ENCODE measurements at regions not wholly inside any gene's neighbourhood (a gene's known extent, or its start where the extent isn't known, plus 50 kb on each side); places are given as distances from the start of the nearest gene placed in this dataset.
"Not testable (repeated sequence)": the region's sequence is repeated elsewhere in the genome, so short reads cannot be mapped to it uniquely, and the experiment has no call there.

DNA sequence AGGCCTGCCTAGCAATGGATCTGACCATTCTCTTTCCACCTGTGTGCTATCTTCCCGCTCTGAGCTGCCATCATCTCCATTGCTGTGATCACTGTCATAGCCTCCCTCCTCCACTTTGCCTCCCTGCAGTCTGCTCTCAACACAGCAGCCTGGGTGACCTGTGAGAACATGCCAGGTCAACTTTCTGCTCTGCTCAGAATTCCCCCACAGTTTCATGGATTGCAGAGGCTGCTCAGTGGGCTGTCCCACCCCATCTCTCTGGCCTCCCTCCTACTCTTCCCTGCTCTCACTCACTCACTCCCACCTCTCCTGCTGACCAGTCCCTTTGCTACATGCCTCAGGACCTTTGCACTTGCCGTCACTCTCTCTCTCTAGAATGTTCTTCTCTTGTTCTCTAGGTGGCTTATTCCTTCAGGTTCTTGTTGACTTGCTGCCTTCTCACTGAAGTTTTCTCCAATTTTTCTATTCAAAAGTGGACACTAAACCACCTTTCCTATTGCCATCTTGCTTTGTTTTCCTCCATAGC lies 159.9 kb downstream of the CD83 start:
- DNase-seq = no peak

DNA sequence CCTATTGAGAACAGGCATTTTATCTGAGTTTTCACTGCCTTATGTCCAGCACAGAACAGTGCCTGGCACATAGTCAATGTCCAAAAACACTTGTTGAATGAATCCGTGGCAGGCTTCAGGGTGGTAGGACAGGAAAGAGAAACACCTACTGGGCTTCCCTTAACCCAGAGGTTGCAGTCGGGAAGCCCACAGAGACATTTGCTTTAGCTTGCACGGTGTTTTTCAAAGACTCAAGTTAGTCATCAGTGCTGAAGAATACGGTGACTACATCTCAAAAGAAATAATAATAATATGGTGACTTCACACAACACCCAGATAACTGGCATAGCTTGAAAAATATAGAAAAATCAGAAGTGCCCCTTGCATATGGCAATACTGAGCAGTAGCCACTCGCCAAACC lies 160.4 kb downstream of the CD83 start:
- DNase-seq = no peak

DNA sequence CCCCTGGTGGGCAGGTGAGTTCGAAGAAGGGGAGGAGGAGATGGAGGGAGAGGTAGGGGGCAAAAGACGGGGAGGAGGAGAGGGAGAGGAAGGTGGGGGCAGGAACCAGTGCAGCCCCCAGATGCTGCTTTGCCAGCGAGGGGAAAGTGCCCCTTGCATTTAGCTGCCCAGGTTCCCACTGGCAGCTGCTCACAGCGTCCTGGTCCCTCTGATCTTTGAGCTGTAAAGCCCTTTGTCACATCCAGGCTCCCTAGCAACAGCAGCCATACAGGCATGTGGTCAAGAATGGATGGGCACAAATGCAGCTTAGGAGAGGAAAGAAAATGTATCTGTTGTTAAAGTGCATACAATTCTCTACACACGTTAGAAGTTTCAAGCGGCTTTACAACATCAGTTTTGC lies 160.9 kb downstream of the CD83 start:
- DNase-seq = no peak

DNA sequence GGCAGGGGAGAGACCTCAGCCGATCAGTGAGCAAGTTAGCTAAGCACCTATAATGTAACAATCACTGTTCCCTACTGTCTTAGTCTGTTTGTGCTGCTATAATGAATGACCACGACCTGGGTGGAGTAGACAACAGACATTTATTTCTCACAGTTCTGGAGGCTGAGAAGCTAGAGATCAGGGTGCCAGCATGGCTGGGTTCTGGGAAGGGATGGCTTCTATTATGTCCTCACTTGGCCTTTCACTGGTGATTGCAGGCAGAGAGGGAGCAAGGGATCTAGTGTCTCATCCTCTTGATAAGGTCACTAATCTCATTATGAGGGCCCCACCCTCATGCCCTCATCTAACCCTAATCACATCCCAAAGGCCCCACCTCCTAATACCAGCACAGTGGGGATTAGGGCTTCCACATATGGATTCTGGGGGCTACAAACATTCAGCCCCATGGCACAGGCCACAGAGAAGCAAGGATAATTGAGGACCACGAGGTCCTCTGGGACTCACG lies 162.5 kb downstream of the CD83 start:
- no peak for DNase-seq

DNA sequence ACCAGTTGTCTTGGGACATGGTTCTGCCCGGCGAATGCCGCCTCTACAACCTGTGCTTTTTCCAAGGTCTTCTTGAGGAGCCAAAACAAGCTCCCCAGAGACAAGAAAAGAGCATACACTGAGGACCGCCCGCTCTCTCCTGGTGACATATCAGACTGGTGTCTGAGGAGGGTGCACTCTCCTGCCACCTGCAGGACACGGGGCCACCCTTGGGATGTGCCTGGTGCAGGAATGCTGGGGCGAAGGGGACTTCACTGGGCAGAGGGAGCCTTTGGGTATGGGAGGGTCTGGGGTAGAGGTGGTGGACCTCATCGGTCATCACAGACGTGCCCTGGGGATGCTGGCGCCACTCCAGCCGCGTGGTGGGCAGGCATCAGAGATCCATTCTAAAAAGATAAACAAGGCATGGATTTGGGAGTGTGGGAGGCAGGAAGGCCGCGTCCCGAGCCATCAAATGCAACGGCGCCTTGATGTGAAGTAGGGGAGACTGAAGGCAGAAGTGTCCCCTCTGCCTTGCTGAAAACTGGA lies 163.3 kb downstream of the CD83 start:
- no peak for DNase-seq

DNA sequence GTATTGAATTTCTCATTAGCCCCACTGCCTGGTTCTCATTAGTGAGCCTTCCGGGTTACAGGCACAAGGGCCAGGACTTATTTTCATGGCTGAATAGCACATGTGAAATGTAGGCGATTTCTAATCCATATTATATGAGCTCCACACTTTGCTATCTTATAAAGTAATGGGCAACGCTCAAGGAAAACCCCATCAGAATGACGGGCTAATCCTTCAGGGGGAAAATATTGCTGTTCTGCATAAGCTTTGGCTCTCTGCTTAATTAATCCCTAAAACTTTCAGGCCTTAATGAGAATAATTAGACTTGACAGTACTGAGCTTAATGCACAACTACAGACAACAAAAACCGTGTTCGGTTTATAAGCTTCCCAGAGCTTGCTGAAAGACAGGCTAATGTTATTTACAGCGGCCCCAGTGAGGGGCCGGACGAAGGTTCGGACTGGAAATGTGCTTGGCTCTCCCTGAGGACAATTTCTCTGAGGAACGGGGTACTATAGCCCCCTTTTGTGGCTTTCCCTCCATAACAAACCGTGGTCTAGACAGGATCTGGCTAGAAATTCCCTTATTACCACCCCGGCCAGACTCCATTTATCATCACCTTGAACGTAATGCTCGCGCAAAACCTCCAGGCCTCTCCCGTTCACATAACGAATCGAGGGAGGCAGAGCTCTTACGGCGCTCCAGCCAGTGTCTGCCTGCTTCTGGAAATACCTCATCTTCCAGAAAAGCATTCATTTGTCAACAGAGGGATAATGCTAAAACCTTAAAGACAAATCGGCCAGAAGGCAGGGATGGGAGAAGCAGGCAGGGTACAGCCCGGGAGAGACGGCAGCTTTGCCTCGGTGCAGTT lies 164.5 kb downstream of the CD83 start:
- no peak for DNase-seq

DNA sequence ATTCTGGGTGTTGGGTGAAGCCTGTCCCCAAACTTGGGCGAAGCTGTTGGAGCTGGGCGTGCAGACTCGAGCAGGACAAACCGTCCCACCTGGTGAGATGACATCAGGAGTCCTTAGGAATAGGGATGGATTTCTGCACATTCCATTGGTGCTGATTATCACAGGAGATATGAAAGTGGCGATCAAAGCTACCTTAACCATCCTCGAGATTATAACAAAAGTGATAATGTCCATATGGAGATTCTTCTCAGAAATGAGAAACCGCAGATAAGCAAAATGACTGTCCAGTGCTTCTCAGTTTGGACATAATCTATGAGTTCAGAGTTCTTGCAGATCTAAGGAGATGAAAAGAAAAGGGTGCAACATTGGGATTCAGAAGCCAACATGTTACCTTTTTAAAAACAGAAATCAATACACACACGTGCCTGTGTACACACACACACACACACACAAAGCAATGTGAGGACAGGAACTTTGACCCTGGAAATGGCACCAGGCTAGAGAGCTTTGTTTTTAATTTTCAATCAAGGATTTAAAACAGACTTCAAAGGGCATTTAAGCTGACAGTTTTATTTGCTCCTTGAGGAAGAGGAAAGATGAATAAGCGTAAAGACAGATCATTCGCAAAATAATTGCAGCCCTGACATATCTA lies 165.4 kb downstream of the CD83 start:
- DNase-seq = no peak

DNA sequence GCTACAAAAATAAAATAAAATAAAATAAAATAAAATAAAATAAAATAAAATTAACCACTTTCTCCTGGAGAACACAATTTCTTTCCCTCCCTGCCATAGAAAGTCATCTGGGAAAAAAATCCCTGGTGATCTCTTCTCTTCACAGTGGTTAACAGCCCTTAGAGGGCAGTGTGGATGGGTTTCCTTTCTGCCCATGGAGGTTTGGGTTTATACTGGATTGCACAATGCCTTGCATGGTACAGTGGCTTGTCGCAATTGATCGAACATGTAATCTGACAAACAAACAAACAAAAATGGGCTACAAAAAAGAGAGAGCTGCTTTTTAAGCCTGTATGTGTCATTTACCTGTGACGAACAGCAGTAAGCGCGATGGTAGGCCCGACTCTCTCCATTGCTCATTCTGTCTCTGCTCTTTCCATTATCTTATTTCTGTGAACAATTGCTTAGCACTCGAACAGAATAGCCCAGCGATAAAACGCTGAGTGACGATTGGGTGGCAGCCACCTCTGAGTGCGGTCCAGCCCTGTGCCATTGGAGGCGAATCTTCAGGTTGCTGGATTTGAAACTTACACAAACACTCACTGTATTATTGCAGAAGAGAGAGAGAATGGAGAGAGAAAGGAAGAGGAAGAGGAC lies 166.1 kb downstream of the CD83 start:
- peak; percentile 23 for DNase-seq

DNA sequence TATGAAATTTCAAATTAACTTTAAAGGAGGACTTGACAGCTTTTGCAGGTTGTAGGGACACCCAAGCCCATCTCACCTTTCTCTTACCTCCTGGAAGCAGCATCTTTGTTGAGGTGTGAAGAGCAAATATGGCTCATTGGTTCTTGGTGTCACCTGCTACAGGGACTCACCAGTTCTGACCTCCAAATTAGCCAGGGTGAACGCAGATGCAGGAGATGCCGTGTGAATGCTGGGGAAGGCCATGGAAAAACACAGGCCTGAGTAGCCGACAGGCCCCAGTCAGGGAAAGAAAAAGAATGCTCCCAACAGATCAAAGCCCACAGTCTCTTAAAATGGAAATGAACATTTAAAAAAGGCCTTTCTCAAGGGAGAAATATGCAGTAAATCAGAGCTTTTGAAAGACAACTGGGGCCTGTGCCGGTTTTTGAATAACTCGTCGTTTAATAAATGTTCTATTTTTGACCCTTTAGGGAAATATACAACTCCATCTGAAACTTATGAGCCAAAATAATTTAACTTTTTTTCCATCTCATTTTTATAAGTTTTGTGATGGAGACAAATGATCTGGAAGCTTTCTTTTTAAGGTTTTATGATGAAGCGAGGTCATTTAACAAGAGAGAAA lies 167.5 kb downstream of the CD83 start:
- no peak for DNase-seq

DNA sequence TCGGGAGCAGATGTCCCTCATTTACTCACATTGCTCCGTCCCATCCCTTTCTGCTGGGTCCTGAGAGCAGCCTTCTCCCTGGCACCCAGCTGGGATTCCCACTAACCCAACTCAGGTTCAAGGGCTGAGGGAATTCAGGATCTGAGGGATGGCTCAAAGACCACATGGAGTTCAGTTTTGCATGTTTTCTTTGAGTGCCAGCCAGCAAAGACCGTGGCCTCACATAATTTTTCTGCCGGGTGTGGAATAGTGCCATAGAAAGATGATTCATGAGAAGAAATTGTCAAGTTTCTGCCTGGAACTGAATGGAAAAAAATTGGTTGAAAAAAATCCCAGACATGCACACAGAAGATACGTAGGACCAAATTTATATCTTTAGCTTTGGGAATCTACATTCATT lies 168.6 kb downstream of the CD83 start:
- no peak for DNase-seq

DNA sequence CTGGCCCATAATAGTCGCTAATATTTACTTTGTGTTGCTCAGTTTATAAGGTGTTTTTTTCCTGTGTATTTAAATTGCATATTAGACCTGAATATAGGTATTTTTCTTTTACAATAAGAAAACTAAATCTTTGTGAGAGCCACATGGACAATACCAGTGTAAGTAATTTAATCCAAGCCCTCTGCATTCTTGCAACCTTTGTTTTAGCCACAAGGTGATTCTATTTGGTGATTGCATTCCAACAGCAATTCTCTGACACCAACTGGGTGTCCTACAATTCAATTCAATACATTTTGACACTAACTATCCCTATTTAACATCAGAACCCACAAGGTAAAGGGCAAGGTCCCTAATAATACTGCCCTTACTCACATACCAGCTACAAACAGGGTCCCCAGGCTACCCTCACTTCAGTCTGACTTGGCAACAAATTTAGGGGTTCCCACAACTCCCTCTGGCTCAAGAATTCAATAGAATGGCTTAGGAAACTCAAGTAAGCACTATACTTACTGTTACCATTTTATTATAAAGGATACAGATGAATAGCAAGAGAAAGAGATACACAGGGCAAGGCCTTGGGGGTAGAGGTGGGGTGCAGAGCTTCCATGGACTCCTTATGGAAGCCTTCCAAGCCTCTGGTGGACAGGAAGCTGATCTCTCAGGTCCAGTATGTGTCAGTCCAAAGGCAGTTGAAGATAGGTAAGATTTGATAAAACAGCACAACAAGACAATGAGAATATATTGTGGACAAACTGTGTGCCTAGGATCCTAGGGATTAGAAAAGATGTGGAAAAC lies 169.3 kb downstream of the CD83 start:
- no peak for DNase-seq

DNA sequence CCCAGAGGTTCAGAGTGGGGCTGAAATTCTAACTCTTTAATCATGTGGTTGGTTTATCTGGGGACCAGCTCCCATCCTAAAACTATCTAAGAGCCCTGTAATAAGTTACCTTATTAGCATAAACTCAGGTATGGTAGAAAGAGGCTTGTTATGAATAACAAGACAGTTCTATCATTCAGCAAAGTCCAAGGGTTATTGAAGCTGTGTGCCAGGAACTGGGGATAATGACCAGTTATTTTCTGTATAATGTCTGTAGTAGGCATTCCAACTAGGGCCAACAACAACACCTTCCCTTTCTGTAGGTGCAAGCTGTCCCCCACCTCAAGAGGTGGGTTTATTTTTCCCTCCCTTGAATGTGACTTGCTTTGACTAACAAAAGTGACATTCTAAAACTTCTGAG lies 170.1 kb downstream of the CD83 start:
- DNase-seq = no peak

DNA sequence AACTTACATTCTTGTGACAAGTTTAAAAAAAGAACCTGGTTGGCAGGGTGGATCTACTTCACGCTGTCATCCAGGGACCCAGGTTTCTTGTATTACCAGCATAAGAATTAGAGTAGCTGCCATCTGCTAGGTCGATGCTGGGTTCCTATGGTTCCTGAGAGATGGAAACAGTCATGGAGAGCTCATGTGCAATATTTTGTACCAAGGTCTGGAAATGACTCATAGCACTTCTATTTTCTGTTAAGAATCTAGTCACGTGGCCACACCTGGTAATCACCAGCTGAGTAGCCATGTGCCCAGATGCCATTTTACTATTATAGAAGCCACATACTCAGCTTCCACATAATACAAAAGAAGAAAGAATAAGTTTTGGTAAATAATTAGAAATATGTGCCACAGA lies 171.3 kb downstream of the CD83 start:
- no peak for DNase-seq

DNA sequence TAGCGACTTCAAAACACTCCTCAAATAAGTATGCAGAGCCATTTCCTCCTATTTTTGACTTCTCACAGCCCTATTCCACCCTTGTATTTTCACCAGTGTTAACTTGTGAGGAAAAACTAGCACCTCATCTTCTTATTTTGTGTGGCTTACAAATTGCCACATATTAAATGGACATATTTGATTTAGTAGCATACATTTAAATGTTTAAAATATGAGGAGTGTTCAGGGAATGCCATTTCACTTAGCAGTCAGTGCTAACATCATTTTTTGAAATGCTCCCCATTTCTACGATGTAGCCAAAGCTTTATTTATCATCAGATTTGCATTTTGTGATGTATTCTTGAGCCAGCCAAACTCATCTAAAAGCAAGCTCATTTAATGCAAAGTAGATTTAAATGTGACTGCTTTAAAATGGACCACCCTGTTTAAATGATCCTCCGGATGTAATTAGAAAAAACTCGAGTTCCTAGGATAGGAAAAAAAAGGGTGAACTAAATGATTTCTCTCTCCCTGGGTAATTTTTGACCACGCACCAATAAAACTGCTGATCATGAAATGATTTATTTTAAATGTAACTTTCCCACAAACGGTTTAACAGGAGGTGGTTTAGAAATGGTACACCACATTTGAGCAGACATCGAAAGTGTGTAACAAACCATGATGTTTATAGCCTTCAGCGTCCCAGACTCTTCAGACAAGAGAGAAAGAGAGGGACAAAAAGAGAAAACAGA lies 172.6 kb downstream of the CD83 start:
- no peak for DNase-seq

DNA sequence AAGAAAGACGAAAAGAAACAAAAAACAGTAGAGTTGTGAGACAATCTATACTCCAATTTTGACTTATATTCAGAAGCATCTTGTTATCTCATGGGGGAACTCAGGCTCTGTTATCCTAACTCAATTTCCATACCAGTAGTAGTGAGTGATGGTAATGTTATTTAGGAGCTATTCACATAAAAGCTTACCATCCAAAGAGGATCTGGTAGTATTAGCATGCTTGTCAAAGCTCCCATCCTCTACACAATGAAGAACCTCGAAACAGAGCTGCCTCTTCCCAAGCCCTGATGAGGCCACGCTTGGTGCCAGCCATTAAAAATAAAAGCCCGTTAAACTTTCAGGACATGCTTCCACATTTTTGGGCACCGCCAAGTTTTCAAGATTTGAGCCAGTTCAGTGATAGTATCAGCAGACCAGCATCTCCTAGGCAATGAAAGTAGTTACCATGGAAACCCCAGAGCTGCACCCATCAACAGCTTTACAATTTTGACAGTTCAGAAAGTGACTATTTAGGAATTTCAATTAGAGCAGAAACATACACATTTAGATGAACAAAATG lies 173.3 kb downstream of the CD83 start:
- no peak for DNase-seq

DNA sequence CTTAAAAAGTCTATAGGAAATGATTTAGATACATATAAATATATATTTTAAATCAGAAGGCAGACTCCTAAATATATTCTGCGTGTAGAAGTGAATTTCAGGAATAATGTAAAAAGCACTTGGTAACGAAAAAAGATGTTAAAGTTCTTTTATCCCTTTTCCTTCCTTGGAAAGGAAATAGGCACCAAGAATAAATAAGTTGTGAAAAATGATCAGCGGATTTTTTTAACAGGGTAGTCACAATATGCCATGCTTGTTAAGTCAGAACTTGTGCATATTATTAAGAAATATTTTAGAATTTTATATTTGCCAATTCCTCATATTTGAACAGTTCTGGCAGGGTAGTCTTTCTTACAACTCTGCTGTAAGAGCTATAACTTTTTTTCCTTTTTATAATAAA lies 173.8 kb downstream of the CD83 start:
- no peak for DNase-seq

DNA sequence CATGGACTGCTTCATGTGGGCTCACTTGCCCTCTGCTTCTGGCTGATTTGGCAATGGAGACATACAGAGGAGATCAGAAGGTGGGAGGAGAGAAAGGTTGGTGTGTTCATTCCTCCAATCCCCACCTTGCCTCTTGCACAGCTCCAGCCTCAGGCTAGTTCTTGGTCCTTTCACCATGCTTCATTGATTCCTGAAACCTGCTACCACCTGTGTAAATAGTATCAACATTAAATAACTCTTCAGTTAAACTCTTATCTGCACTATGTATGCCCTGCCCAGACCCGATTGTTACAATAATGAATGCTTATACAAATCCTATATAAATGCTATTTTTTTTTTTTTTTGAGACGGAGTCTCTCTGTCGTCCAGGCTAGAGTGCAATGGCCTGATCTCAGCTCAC lies 174.5 kb downstream of the CD83 start:
- DNase-seq = peak; percentile 98

DNA sequence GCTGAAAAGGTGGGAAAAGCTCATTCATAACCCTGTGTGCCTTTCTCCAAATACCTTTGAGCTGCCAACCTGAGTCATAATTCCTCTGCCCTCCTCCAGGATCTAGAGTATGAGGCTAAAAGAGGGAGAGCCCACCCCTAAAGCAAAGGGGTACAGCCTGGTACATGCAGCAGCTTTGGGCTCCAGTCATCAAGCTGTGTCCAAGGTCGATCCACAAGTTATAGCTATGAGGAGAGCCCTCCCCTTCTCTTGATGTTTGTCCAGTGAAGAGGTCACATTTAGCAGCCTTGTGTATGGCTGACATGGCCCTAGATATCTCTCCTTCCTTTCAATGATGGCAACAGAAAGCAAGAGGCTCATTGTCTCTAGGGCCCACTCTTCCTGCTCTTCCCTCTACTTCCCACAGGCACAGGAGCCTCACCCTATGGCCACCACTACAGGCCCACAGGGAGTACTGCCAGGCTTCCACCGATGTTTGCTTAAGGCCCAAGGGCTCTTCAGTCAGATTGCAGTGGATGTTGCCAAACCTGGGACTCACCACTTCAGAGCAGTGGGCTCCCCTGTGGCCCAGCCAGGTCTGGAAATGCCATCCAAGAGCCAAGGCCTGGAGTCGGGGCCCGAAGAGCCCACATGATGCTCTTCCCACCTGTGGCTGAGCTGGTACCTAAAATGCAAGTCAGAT lies 176.8 kb downstream of the CD83 start:
- DNase-seq = peak; percentile 21

DNA sequence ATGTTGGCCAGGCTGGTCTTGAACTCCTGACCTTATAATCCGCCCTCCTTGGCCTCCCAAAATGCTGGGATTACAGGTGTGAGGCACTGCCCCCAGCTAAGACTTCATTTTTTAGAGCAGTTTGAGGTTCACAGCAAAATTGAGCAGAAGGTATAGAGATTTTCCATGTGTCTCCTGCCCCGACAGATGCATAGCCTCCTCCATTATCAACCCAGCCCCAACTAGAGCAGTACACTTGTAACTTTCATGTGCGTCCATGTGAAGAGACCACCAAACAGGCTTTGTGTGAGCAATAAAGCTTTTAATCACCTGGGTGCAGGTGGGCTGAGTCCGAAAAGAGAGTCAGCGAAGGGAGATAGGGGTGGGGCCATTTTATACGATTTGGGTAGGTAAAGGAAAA lies 179.1 kb downstream of the CD83 start:
- DNase-seq = not testable (repeated sequence)

DNA sequence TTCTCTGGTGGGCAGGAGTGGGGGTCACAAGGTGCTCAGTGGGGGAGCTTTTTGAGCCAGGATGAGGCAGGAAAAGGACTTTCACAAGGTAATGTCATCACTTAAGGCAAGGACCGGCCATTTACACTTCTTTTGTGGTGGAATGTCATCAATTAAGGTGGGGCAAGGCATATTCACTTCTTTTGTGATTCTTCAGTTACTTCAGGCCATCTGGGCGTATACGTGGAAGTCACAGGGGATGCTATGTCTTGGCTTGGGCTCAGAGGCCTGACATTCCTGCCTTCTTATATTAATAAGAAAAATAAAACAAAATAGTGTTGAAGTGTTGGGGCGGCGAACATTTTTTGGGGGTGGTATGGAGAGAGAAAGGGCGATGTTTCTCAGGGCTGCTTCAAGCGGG lies 179.5 kb downstream of the CD83 start:
- DNase-seq = not testable (repeated sequence)
